HG03196 (cell line): ENCODE measurements at regions not wholly inside any gene's neighbourhood (a gene's known extent, or its start where the extent isn't known, plus 50 kb on each side); places are given as distances from the start of the nearest gene placed in this dataset.
A peak's percentile ranks its signal among the peaks of the same experiment; 100 is the strongest.

Experiments used
- ATAC-seq: cut with Tn5 transposase; IDR thresholded peaks from one replicate; pipeline ENCODE4 v1.9.1; 2021; ENCODE audit not compliant: unreplicated experiment

DNA sequence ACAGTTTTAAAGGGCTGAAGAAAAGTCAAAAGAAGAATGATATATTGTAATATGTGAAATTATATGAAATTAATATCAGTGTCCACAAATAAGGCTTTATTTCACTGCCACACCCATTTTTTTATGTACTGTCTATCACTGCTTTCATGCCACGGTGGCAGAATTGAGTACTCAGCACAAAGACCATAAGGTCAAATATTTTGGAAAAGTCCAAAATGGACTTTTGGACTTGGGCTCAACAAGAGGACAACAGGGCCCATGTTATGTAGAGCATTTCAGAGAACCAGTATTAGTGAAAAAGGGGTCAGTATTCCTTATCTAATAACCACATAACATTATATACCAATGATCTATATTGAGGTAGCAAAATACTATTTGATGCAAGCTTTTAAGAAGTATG, 427.2 kb downstream of the EPHA4 start:
- ATAC-seq = no peak

DNA sequence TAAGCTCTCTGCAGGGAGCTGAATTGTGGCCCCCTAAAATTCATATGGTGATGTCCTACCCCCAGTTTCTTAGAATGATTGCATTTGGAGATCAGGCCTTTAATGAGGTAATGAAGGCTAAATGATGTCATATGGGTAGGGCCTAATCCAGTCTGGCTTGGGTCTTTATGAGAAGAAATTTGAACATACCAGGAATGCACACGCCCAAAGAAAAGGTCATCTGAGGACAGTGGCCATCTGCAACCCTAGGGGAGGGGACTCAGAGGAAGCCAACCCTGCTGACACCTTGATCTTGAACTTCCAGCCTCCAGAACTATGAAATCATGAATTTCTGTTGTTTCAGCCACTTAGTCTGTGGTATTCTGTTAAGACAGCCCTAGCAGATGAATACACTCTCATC, 426.7 kb downstream of the EPHA4 start:
- ATAC-seq = no peak

DNA sequence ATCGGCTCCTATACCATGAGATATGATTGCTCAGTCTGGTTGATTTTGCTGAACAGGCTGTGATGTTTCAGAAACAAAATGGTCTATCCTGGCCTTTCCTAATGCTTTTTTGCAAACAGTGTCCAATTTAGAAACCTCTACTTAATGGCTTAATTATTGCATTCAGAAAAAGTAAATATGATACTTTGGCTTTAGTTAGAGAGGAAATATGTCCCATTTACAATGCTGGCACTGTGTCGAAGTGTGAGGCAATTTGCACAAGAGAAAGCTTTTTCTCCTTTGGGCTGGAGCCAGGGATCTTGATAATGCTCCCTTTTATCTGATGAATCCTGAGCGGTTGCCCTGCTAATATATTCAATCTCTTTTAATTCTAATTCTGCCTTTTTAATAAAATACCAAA, 418.9 kb downstream of the EPHA4 start:
- ATAC-seq = no peak

GRCh38 chr2:221154176-221154575, 417.9 kb downstream of the EPHA4 start:
- ATAC-seq = no peak

DNA sequence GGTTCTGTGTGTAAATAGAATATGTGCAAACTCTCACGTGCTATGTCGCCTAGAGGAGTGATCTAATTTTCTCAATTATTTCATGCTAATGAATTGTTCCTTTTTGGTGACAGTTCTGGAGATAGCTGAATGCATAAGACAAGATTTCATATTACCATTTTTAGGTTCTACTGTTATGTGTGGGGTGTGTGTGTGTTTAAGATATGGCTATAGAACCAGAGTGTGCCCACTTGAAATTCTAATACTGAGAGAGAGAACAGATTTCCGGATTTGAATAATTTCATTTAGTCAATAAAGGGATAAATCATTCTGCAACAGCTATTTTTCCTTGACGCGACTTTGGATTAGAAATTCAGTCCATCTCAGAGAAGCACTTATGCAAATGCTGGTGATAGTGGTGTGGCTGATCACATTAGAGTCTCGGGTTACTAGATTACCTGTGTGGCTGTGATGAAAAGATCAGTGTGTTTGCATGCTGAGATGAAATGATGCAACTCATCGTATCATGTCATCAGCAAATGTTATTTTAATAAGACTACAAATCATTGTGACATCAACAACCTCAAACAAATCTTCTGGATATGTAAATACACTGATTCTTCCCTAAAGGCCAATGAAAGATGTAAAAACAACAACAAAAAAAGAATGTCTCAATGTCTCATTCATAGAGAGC, 415.9 kb downstream of the EPHA4 start:
- ATAC-seq = no peak

DNA sequence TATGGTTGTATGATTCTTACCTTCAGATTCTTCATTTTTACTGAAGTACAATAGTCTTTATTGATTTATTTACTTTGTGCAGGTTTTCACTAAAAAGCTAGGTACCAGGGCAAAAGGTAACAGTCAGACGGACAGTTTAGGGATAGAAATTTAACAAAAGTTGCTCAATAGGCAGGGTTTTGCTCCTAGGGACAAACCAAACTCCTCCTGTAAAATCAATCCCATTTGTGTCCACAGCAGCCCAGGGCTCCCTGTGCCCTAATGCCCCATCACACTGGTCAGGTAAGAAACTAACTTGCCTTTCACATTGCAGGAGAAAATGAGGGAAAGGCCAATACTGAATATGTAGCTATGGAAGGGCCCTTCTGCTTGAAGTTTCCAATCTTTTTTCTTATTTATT, 410.9 kb downstream of the EPHA4 start:
- ATAC-seq = no peak

DNA sequence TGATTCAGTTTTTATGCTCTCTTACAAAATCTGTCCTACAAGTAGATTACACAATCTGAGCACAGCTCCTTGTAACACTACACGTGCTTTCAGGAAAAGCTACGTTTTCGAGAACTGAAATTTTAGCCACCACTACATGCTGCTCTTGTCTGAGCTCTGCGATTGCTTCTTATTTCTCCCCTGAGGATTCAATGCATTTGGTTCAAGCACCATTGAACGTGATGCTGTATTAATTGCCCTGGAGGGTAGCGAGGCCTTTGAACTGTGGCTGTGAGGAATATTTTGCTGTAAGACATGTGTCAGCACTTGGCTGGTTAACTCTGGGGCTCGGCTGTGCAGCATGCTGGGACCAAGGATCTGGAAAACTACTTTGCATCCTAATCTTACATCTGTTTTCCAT, 405.8 kb downstream of the EPHA4 start:
- no peak for ATAC-seq

DNA sequence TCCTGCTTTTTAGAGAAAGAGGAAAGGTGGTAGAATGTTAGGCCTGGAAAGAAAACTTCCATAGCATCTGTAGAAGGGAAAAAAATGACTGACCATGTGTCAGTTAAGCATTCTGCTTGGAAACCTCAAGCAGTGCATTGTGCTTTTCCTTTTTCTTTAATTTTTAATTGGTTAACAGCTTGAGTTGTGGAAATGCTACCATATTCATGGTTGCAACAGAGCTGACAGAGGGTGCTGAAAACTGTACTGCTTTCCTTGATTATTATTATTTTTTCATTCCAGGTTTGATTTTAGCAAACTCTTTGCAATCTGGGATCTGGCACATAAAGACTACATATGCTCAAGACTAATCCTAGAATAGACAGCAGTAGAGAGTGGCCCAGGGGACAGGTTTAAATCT, 404.5 kb downstream of the EPHA4 start:
- no peak for ATAC-seq

- no peak for ATAC-seq
Observed at GRCh38 chr2:221169724-221170123, 402.4 kb downstream of the EPHA4 start.

- ATAC-seq = no peak
Observed at GRCh38 chr2:221170548-221170947, 401.6 kb downstream of the EPHA4 start.

DNA sequence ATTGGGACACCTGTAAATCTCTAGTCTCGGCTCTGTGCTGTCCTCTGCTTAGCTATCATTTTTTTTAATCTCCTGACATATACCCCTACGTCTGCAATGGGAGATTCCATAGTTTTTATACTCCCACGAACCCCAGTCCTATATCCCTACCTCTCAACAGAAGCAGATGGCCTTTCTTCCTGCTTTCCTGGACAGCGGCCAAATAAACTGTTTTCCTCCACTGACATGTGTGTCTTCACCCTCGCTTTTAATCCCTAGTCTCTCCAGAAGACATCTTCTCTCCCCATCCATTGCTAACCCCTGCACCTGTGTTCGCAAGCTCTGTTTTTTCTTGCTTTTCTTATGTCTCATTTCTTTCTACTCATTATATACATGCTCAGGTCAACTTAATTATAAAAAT, 395.4 kb downstream of the EPHA4 start:
- no peak for ATAC-seq

- no peak for ATAC-seq
Observed at GRCh38 chr2:221178139-221178538, 394.0 kb downstream of the EPHA4 start.

DNA sequence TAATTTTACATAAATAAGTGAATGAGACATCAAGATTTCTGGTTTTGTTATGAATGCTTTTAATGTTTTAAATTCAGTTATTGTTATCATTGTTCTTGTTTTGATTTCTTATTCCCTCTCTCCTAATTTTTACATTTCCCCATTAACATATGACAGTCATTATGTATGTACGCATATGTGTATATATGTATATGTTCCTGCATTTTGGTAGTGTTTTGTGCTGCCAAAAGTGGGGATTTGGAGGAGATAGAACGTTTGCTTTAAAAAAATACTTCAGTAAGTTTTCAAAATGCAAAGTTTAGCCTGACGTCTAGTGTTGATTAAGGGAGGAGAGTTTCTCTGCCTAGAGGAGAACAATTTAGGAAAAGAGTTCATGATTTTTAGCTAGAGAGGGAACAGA, 385.2 kb downstream of the EPHA4 start:
- ATAC-seq = no peak

DNA sequence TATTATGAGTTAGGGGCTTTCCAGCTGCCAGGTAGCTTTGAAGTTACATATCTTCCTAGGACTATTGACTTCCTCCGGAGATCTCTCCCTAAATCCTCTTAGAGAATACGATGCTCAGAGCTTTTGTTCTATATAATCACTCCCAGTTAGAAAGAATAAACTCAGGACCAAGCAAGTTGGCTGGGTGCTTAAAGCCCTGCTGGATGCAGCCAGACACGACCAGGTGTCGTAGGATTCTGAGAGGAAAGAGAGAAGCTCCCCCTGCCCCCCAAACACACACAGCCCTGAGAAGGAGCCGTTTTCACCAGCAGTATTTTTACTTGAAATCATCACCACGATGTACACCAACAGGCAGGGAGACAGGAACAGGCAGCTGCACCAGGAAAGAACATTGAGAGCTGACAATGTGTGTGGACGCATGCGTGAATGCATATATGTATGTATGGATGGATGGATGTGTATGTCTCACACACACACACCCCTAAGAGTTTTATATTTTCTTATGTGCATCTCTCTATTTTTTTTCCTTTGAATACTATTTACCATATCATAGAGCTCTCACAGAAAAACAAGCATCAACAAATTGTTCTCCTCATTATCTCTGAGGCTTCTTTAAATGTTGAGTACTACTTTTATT, 382.6 kb downstream of the EPHA4 start:
- ATAC-seq = no peak

DNA sequence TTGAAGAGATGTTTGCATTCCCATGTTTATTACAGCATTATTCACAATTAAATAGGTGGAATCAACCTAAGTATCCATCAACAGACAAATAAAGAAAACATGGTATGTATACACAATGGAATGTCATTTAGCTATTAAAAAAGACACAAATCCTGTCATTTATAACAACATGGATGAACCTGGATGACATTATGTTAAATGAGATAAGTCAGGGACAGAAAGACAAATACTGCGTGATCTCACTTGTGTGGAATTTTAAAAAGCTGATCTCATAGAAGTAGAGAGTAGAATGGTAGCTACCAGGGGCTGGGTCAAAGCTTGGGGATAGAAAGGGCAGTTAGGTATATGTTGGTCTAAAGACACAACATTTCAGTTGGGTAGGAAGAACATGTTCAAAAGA, 376.3 kb downstream of the EPHA4 start:
- ATAC-seq = no peak

DNA sequence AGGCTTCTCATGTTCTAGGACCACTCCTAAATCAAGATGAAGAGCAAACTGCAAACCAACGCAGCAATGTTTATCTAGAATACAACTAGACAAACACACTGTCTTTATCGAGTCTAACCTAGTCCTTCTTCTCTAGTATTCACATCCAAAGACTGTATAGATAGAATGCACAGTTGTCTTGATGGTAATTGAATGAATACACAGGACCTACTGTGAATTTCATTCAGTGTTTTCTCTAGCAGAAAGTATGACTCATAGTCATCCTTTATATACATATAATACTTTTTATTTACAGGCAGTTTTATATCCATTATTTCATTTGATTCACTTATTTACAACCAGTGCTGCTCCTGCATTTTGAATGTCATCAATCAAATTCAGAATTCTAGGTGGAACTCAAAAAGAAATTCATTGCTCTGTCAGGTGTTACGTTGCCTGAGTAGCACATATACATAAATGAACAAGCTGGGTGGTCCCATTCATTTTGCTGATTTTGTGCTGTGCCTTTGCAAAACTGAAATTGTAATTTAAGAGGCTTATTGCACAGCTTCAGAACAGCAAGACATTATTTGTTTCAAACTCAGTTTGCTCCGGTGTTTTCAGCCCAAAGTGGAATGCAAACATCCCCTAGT, 374.8 kb downstream of the EPHA4 start:
- ATAC-seq = no peak

DNA sequence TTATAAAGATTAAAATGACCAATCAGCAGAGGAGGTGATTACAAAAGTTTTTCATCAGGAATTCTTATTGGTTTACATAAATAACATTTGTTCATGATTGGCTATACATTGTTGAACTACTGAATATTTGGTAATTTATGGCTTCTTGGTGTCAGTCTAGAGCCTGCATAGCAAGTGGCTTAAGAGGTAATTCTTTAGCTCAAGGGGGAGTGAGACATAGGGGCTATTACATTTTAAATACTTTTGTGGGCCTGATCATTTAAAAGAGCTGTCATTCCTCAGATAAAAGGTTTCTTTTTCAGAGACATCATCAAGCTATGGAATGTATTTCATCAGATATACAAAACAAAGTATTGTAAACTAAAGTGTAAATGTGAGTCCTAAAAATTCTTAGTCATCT, 373.8 kb downstream of the EPHA4 start:
- no peak for ATAC-seq

GRCh38 chr2:221200184-221200839, 371.8 kb downstream of the EPHA4 start:
- no peak for ATAC-seq

DNA sequence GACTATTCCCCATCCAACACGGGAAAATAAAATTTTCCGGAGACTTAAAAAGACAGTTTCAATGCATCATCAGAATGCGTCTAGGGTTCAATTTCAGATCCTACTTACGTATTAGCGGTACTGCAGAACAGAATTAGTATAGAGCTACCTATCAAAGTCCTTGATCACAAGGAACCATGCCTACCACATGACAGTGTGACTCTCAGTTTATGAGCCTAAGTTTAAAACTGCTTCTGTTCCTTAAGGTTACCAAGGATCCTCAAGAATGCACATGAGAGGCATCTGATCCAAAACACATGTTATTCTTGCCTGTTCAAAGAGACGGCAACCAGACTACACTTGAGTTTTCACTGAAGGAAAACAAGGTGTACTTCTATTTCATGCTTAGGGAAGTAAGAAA, 369.7 kb downstream of the EPHA4 start:
- no peak for ATAC-seq

GRCh38 chr2:221203125-221203524, 369.0 kb downstream of the EPHA4 start:
- peak; percentile 84 for ATAC-seq

DNA sequence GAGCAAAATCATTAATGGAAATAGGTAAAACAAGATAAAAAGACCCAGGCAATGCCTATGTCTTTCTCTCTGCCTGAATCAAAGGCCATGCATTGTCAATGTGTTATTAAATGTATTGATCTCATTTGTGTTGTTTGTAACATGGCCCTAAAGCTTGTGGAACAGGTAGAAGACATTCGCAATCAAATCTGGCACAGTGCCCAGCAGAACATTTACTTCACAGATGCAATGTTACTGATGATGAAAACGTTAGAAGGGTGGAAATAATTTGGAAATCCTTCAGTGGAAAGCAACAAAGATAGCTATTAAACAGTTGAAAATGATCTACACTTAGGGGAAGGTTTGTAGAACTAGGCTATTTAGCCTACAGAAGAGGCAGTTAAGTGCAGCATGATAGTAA, 368.2 kb downstream of the EPHA4 start:
- no peak for ATAC-seq

DNA sequence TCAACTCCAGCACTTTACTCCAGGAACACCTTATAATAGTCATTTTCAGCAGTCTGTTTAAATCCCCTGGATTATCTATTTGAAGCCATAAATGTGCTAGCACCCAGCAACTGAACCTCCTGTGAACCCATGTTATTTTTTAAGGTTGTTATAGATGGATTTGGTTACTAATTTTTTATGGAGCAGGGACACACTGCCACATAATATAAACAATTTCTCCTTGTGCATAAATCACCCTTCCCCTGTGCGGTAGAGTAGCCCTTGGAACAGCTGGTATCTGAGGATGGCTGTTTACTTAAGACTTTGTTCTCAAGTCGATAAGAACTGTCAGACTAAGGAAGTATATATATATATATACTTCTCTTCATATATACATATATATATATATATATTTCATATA, 367.4 kb downstream of the EPHA4 start:
- no peak for ATAC-seq
